GM11168 (cell line): ENCODE measurements at regions not wholly inside any gene's neighbourhood (a gene's known extent, or its start where the extent isn't known, plus 50 kb on each side); places are given as distances from the start of the nearest gene placed in this dataset.
"Not testable (repeated sequence)": the region's sequence is repeated elsewhere in the genome, so short reads cannot be mapped to it uniquely, and the experiment has no call there.

Experiments used
- in situ Hi-C: fragments of 300-500 bp; cut with MboI; formaldehyde crosslinking; loops from one replicate; pipeline ENCODE4 v1.12.0; 2022; ENCODE audit warnings: low sequenced_read_pairs; ENCODE audit not compliant: unreplicated experiment

DNA sequence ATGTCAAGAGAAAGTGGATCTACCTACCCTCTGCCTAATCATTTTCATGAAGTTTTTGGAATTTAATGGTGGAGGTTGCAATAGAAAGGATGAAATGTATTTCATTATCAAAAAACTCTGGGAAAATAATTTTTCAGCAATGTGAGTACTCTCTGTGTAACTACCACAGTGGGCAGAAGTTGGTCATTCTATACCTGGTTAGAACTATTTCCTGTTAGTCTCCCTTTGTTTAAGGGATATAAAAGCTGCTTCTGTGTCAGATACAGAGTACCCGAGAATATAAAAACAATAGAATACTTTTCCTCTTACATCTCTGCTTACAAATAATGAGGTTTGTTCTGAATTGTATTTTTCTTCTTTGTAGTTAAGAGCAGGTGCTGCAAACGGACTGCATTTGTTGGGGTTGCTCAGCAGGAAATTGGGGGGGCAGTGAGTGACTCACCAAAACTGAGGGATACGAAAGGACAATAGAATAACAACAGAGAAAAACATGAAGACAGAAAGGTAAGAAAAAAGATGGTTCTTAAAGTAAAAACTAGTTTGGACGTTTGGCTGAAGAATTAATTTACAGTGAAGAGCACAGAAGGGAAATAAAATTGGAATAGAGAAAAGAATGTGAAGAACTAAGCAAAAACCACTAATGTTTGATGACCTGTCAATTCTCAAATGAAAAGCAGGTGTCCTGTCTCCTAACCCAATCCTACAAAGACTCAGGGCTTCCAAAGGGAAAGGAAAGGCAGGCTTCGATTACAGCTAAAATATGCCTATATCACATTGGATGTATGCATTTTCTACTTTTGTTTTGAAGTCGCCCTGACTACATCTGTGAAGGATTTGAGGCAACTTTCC is 703.1 kb downstream of the RFPL4B start:
- in situ Hi-C loops, result no loop called here

DNA sequence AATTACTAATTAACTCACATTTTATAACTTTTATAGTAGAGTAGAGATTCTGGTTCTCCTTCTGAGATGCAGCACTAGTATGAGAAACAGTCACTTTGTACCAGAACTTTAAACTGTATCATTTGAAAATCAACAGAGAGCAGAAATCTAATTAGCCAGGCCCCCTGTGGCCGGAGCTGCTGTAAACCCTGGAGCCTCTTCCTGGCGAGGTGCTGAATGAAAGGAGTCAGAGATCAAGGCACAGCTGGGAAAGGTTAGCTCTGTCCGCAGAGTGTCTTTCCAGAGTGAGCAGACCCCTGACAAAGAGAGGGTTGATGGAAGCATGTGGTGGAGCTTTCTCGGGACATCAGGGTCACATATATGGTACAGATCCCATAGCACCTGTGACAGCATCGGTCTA is 703.8 kb downstream of the RFPL4B start:
- in situ Hi-C loops, result no loop called here

DNA sequence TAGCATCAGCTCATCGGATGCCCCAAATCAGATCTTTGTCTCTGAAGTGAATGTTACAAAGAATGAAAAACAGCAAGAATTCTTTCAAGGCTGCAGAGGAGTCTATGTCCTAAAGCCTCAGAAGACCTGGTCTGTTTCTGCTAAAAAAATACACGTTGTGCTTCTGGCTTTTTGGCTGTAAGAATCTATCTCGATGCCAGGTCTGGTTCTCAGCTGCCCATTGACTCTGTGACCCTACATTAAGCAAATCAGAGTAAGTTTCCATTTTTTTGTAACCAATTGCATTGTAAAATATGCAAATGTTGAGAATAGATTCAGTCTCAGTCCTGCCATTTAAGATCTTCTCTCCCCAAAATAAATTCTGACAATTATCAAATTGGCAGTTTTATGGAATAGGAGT is 705.4 kb downstream of the RFPL4B start:
- in situ Hi-C loops, result no loop called here

DNA sequence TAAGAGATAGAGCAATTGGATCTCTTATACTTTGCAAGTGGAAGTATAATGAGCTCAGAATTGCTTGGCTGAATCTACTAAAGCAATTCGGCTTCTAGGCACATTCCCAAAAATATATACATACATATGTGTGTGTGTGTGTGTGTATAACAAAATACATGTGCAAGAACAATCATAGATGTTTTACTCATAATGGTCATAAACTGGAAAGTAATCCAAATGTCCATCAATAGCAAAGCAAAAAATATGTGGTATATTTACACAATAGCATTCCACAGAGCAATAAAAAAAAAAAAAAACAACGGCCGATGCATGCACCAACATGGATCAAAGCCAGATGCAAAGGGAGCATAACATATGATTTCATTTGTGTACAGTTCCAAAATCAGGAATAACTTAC is 707.9 kb downstream of the RFPL4B start:
- in situ Hi-C loops, result no loop called here

DNA sequence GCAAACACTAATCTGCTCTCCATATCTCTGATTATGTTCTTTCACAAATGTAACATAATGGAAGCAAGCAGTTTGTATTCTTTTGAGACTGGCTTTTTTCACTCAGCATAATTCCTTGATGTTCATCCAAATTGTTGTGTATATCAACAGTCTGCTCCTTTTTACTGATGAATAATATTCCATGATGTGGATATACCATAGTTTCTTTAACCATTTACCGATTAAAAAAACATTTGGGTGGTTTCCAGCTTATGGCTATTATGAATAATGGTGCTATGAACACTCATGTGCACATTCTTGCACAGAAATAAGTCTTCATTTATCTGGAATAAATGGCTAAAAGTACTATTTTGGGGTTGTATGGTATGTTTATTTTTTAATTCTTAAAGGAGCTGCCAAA is 708.9 kb downstream of the RFPL4B start:
- in situ Hi-C loops, result no loop called here

DNA sequence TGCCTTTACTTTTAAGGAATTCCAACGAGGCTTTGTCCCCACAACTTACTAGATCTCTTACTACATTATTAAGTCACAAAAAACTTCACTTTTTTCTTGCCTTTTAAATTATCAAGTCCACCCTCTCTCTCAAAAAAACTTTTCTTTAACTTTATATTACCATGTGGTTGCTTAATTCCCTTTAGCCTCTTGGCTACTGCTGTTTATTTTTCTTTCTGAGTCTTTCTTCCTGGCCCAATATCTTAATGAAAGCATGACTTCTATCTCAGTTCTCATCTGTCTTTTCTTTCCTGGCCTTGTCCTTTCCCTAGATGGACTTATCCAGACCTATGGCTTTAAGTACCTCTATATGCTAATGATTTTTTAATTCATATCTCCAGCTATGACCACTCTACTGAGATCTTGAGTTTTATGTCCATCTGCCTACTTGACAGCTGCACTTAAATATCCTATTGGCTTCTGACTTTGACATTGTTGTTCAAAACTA is 710.5 kb downstream of the RFPL4B start:
- in situ Hi-C loops, result no loop called here

DNA sequence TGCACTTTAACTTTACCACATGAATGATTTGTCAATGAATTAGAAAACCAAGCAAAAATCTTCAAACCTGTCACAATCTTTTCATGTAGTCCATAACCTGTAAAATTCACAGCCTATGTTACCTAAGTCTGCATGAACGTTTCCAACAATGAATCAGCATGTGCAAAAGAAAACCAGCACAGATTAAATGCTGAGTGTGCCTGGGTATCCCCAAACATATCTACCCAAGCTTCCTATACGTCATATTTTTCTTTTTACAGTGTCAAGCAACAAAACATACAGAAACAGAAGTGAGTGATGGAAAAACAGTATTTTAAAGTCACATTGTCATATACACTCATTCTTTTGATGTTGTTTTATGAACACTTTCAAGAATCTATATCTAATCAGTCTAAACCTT is 713.5 kb downstream of the RFPL4B start:
- in situ Hi-C loops, result no loop called here

DNA sequence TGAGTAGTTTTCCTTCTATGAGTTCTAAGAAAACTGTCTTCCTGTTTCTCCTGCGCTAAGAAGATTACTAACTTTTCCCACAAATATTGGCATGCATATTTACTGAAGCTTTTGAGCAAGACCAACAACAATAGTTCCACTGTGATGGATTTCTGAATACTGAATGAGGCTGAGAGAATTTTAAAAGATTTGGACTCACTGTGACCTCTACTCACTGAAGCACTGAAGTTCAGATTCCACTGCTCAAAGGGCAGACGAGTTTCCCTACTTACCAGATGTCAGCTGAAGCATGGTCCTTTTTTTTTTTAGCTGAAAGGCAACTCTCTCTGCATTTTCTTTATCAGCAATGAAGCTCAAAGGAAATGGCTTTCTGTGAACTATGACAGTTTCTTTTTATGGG is 718.5 kb downstream of the RFPL4B start:
- in situ Hi-C loops, result no loop called here

DNA sequence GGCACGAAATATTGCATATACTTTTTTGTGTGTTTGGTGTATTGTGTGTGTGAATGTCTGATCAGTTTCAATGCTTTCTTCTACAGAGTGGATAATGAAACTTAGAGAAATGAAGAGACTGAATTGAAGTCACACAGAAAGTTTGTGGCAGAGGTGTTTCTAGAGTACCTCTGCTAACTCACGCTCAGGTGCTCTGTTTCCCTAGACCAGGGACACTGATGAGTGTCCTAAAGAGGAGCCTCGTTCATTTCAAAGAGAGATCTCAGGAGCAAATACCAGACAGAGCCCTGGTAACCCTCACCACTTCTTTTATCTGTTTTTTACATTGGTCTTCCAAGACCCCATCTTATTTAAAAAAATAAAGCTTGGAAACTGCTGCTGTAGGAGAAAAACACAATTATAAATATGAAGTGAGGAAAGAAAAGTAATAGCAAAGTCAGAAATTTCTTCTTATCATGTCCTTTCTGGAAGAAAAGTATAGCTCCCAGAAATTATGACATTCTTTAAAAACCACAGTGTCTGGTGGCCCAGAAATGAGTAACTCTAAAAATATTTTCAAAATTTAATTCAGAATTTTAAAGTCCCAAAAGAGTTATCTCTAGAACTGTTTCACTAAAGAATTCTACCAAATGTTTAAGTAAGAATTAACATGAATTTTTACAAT is 720.6 kb downstream of the RFPL4B start:
- in situ Hi-C loops, result no loop called here

DNA sequence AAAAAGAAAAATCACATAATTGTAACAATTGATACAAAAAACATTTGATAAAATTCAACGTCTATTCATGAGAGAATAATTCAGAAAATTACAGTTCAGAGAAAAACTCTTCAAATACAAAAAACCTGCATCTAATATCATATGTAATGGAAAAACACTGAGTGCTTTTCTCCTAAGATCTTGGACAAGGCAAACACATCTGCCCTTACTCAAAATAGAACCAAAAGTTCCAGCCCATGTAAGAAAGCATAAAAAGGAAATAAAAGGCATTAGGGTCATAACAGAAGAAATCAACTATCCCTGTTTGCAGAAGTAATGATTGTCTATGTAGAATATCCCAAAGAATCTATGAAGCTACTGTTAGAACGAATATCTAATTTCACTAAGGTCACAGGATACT is 721.4 kb downstream of the RFPL4B start:
- in situ Hi-C loops, result no loop called here

DNA sequence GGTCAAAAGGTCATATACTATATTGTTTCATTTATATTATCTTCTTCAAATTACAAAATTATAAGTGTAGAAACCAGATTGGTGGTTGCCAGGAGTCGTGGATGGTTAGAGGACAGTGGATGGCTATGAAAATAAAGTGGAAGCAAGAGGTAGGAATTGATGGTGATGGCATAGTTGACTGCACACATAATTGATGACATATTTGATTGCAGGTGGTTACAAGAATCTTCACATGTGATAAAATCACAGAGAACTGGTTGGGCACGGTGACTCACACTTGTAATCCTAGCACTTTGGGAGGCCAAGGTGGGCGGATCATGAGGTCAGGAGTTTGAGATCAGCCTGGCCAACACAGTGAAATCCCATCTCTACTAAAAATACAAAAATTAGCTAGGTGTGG is 723.6 kb downstream of the RFPL4B start:
- in situ Hi-C loops, result not testable (repeated sequence)

DNA sequence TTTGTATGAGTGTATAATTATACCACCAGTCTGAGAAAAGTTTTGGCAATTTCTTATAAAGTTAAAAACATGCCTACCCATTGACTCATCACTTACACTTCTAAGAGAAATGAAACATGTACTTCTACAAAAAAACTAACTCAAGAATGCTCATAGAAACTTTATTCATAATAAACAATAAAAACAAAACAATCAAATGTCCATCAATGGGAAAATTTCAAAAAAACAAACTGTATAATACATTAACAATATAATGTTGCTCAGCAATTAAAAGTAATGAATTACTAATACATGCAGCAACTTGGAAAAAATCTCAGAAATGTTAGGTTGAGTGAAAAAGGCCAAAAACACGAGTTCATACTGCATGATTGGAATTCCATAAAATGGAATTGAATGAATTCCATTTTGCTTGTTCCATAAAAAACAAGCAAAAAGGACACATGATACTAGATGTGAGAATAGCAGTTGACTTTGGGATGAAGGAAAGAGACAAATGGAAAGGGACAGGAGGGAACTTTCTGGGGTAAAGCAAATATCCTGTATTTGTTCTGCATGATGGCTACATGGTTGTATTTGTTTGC is 726.6 kb downstream of the RFPL4B start:
- in situ Hi-C loops, result no loop called here

DNA sequence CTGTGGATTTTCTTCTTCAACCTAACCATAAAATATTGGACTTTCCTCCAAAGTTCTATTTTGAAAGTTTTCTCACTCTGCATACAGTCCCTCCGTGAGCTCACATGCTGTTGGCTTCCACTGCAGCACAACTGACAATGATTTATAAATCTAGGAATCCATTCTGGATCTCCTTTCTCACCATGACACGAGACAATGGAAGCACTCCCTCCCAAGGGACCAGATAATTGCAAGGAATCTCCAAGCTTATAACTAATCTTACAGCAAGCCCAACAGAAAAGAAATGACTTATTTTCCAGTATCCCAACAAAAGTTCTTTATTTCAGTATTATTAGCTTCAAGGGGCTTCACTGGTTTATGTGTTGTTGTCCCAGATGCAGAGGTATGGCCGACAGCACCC is 729.0 kb downstream of the RFPL4B start:
- in situ Hi-C loops, result no loop called here

DNA sequence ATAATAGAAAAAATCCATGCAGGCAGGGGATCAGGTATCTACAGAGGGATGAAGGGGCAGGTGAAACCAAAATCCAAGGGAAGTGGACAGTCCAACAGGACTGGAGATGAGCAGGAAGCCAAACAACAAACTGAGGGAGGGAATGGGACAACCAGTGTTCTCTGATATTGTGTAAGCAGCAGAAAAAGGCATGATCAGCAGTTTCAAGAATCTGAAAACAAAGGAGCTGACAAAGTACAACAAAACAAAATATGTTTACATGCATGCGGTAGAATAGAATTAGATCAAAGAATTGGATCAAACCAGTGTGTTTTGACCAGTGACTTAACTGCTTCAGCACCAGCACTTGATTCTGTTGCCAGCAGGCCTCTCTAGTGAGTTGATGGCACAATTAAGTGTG is 729.7 kb downstream of the RFPL4B start:
- in situ Hi-C loops, result no loop called here

DNA sequence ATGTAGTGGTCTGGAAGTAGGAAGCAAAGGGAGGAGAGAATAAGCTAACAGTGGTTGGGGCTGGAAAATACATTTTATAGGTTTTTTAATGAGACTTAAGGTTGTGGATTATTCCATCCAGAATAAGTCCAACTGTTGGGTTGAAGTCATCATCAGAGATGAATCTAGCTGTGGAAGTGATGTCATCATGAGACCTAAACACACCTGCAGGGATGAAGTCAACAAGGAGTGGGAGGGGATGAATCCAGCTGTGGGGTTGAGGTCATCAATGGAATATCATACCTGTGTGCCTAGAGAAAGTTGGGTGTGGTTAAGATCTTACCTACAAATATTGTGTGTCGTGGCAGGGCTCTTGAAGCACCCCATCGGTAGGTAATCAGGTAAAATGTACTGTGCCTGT is 730.7 kb downstream of the RFPL4B start:
- in situ Hi-C loops, result no loop called here

DNA sequence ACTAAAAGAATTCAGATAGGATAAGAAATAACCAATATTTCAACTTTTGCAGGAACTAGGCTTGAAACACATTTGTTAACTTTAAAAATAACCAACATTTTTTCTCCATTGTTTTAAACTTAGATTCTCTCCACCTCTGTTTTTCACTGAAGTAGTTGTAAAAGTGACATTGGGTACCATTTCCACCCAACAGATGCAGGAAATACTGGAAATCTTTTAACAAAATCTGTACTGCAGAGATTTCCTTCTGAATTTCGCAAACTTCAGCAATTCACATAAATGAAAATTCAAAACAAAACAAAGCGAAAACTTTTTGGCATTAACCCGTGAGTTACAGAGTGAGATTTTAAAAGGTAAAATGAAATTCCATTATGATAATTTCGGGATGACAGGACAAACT is 731.7 kb downstream of the RFPL4B start:
- in situ Hi-C loops, result no loop called here

DNA sequence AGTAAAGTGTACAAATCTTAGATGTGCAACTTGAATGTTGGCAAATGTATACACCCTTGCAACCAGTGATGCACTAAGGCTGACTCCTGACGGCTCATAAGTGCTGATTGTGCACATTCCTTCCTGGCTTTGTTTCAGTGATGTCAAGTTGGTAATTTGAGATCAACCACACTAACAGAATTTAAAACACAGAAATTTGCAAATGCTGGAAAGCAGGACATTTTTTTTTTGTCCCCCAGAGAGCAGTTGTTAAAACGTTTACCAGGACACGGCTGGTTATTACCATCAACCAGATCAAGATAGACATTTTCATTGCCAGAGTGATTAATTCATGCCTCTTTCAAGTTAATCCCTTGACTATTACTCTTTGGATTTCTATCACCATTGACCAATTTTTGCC is 735.6 kb downstream of the RFPL4B start:
- in situ Hi-C loops, result no loop called here

DNA sequence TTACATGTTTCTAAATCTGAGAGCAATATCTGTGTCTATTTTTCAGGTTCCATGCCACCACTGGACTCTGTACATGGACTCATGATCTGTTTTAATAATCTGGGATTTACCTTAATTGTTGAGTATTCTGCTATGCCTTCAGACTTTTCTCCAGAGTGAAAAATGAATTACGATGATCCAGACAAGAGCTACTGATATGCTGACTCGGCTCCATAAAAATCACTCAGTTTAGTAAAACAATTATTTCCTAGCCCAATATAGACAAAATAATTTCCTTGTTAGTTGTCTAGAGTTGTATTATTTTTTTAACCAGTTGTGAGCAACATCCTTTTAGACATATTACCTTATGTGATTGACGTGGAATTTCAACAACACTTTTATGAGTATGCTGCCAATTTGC is 736.8 kb downstream of the RFPL4B start:
- in situ Hi-C loops, result no loop called here

DNA sequence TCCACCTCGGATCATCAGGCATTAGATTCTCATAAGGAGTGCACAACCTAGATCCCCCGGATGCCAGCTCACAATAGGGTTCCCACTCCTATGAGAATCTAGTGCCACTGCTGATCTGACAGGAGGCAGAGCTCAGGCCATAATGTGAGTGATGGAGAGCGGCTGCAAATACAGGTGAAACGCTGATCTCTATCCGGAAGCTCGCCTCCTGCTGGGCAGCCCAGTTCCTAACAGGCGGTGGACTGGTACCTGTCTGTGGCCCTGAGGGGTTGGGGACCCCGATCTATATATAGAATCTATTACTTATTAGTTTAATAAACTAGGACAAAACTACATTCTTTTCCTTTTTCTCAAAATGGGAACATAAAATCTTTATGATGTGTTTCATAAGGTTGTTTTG is 741.9 kb downstream of the RFPL4B start:
- in situ Hi-C loops, result no loop called here

DNA sequence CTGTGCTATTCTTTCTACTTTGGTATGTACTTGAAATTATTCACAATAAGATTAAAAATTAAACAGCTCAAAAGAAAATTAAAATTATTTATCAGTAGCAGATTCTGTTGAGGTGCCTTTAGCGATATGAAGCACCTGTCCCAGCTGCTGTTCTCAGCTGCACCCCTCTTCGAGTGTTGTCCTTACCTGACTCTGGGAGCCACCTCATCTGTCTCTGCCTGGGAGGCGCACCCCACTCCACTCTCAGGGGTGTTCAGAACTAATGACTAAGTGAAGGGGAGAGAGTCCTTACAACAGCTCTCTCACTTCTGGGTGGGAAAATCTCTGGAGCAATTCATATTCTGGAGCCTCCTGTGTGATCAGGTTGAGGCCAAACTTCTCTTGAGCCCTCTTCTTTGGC is 745.7 kb downstream of the RFPL4B start:
- in situ Hi-C loops, result no loop called here

DNA sequence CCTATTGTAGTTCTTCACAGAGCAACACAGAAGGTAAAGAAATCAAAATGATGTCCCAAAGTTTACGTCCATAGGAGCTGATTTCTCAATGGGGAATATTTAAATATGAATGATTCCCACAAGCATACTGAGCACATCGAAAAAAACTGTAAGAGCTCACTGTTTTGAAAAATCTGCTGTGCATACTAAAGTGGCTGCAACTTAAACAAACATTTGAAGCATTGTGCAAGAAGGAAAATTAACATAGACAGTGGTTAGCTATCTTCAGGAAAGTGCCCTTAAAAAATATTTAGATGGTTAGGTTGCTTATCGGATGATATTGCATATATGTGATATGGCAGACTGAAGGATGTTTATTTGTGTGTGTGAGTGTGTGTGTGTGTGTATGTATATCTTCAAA is 747.6 kb downstream of the RFPL4B start:
- in situ Hi-C loops, result no loop called here
